HepG2 (cell line): ENCODE measurements at regions not wholly inside any gene's neighbourhood (a gene's known extent, or its start where the extent isn't known, plus 50 kb on each side); places are given as distances from the start of the nearest gene placed in this dataset.

Source experiments
- ATAC-seq: fragments of 200-7000 bp; cut with Tn5 transposase; 3 replicates; pipeline ENCODE4 v1.9.1; 2020; ENCODE audit warnings: mild to moderate bottlenecking, moderate library complexity
- BruUV-seq: library from RNA; stranded (reverse); fragments of 400-500 nt; replicated peaks from 2 replicates; lab custom pipeline; 2021; lab: Mats Ljungman, UMichigan
- CTCF ChIA-PET: fragments of 300-600 bp; formaldehyde crosslinking; extraction: SDS; loops from one replicate; lab custom pipeline; 2021; ENCODE audit warnings: low total read pairs, inconsistent platforms, low intra/inter-chr PET ratio; lab: Yijun Ruan, JAX
- POLR2A ChIA-PET: fragments of 350-600 bp; sonication (Branson Sonifier 250); formaldehyde crosslinking; loops from one replicate; lab custom pipeline; 2020; ENCODE audit warnings: antibody characterized with exemption, inconsistent platforms; lab: Yijun Ruan, JAX
- DNase-seq: peaks from one replicate; pipeline ENCODE4 v3.0.0-alpha.2; 2015; ENCODE audit warnings: low spot score
- FAIRE-seq: peaks from 3 replicates; lab custom pipeline; 2011; peaks lifted over from hg19 to GRCh38; lab: Jason Lieb, UNC
- H2AFZ ChIP-seq: one replicate; pipeline ENCODE4 v1.6.1; 2011; ENCODE audit warnings: low read length, inconsistent platforms
- H3K27ac ChIP-seq: fragments of 300-600 bp; 3 replicates; pipeline ENCODE4 v1.8.0; 2011; ENCODE audit warnings: mixed run types, mild to moderate bottlenecking, mixed read lengths, low read length, inconsistent platforms; ENCODE audit not compliant: insufficient read depth; ENCODE audit errors: extremely low read length
- H3K27me3 ChIP-seq, 2 experiments: fragments of 200-600 bp in 1 of 2; 2 replicates in 1 of 2; 3 replicates in 1 of 2; pipeline versions ENCODE4 v1.6.0 to v1.8.0; 2011; ENCODE audit warnings: low read length in 2 of 2, mild to moderate bottlenecking in 2 of 2, moderate library complexity in 2 of 2, inconsistent platforms in 1 of 2; ENCODE audit not compliant: insufficient read depth in 2 of 2, control insufficient read depth in 1 of 2
- H3K36me3 ChIP-seq, 2 experiments: fragments of 200-600 bp in 1 of 2; replicated peaks in 1 of 2; 2 replicates in 1 of 2; 3 replicates in 1 of 2; pipeline versions ENCODE4 v1.5.1 to v1.8.0; 2011; ENCODE audit warnings: low read length in 2 of 2, inconsistent platforms in 1 of 2; ENCODE audit not compliant: insufficient read depth in 2 of 2, control insufficient read depth in 1 of 2
- H3K4me1 ChIP-seq: 2 replicates; pipeline ENCODE4 v1.5.1; 2012; ENCODE audit warnings: low read length, inconsistent platforms; ENCODE audit not compliant: insufficient read depth
- H3K4me2 ChIP-seq: 2 replicates; pipeline ENCODE4 v1.6.0; 2011; ENCODE audit warnings: low read depth, low read length, inconsistent platforms
- H3K4me3 ChIP-seq, 3 experiments: fragments of 200-600 bp in 1 of 3; sonication (generic), shearing (Covaris generic) in 1 of 3; replicated peaks in 1 of 3; 2 replicates each; pipeline ENCODE4 v1.5.1; 2011 to 2016; ENCODE audit warnings: low read length in 3 of 3, inconsistent platforms in 2 of 3, low read depth in 2 of 3, mild to moderate bottlenecking in 2 of 3, control low read depth in 1 of 3, mixed read lengths in 1 of 3; ENCODE audit not compliant: insufficient read depth in 1 of 3
- H3K79me2 ChIP-seq: one replicate; pipeline ENCODE4 v1.6.1; 2011; ENCODE audit warnings: low read length, inconsistent platforms; ENCODE audit not compliant: insufficient read depth
- H3K9ac ChIP-seq: 2 replicates; pipeline ENCODE4 v1.6.0; 2011; ENCODE audit warnings: mild to moderate bottlenecking, low read depth, low read length, inconsistent platforms; ENCODE audit not compliant: insufficient read depth
- H3K9me3 ChIP-seq: 2 replicates; pipeline ENCODE4 v1.5.1; 2012; ENCODE audit warnings: mild to moderate bottlenecking, low read length
- H4K20me1 ChIP-seq: 2 replicates; pipeline ENCODE4 v1.6.0; 2011; ENCODE audit warnings: inconsistent platforms, mild to moderate bottlenecking, low read length, moderate library complexity; ENCODE audit not compliant: insufficient read depth
- AKAP8 ChIP-seq: sonication (generic); formaldehyde crosslinking; IDR thresholded peaks from 2 replicates; pipeline ENCODE4 v1.5.1; 2020; ENCODE audit warnings: mild to moderate bottlenecking, missing genetic modification reagents
- HNF4A ChIP-seq: sonication (generic); formaldehyde crosslinking; IDR thresholded peaks from 2 replicates; pipeline ENCODE4 v1.4.0; 2020; ENCODE audit warnings: missing genetic modification reagents
- ZNF572 ChIP-seq: sonication (generic); formaldehyde crosslinking; IDR thresholded peaks from 2 replicates; pipeline ENCODE4 v1.5.1; 2020; ENCODE audit warnings: mild to moderate bottlenecking, missing genetic modification reagents
- WGBS: methylation state at CpG from one replicate; pipeline ENCODE4 v1.1.6; 2017; ENCODE audit warnings: low lambda C conversion rate; 5-methylcytosine and 5-hydroxymethylcytosine counted together
- in situ Hi-C: cut with HindIII; loops from 2 replicates; pipeline ENCODE4 v1.10.0; 2017; ENCODE audit warnings: low pct_unique_long_range_greater_than_20kb; ENCODE audit not compliant: extremely low pct_ligation_motif_present
- intact Hi-C: fragments of 100-400 bp; cut with micrococcal nuclease; formaldehyde crosslinking; loops from one replicate; pipeline ENCODE4 v1.10.0; 2022; ENCODE audit not compliant: unreplicated experiment
- TF ChIP-seq, protein P1 (sequence below): sonication (generic); formaldehyde crosslinking; IDR thresholded peaks from 2 replicates; pipeline ENCODE4 v1.5.1; 2020; ENCODE audit warnings: mild to moderate bottlenecking, missing genetic modification reagents, borderline replicate concordance
- TF ChIP-seq, protein P2 (sequence below): sonication (generic); formaldehyde crosslinking; IDR thresholded peaks from 2 replicates; pipeline ENCODE4 v1.4.0; 2020; ENCODE audit warnings: low read depth, missing genetic modification reagents

DNA sequence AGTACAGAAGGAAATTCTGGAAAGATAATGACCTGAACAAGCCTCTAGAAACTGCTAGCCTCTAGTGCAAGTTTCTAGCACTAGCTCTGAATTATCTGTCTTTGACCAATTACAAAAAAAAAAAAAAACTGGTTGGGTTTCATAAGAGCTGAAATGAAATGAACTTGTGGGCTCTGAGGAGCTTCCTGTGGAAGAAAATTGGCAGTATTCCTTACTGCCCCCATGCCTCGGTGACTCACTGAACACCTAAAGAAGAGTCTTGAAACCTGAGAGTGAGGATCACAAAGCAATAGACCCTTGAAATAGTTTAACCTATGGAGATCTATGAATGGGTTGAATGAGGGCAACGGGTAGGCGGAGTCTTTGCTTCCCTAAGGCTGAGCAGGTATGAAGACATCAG lies 263.6 kb upstream of the RASA1 start:
- intact Hi-C loops, result no loop called here
- H3K9me3 ChIP-seq, result no peaks in the 10 kb centered on the region
- no TSS peak for BruUV-seq
- no peak overlapping the region for H3K4me3 ChIP-seq
- ChIA-PET POLR2A (no interaction called here), CTCF (no interaction called here)
- H3K4me2 ChIP-seq, result no peak overlapping the region
- H3K9ac ChIP-seq, result no peak overlapping the region
- ATAC-seq (no peak), FAIRE-seq (no peak), DNase-seq (no peak)
- no peaks in the 10 kb centered on the region for H3K4me1 ChIP-seq
- in situ Hi-C loops, result no loop called here
- no peaks in the 10 kb centered on the region for H3K36me3 ChIP-seq
- H3K27me3 ChIP-seq, result no peaks in the 10 kb centered on the region; a peak in 1 of 5 replicates
- no peak overlapping the region for H3K27ac ChIP-seq
- H2AFZ ChIP-seq, result no peak overlapping the region
- TF ChIP-seq, protein P1, sequence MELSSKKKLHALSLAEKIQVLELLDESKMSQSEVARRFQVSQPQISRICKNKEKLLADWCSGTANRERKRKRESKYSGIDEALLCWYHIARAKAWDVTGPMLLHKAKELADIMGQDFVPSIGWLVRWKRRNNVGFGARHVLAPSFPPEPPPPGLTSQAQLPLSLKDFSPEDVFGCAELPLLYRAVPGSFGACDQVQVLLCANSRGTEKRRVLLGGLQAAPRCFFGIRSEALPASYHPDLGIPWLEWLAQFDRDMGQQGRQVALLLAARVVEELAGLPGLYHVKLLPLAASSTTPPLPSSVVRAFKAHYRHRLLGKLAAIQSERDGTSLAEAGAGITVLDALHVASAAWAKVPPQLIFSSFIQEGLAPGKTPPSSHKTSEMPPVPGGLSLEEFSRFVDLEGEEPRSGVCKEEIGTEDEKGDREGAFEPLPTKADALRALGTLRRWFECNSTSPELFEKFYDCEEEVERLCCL (CRISPR knock-in tag), result no peak
- TF ChIP-seq AKAP8 (CRISPR knock-in tag) (no peak), ZNF572 (CRISPR knock-in tag) (no peak), HNF4A (CRISPR knock-in tag) (no peak)
- TF ChIP-seq, protein P2, sequence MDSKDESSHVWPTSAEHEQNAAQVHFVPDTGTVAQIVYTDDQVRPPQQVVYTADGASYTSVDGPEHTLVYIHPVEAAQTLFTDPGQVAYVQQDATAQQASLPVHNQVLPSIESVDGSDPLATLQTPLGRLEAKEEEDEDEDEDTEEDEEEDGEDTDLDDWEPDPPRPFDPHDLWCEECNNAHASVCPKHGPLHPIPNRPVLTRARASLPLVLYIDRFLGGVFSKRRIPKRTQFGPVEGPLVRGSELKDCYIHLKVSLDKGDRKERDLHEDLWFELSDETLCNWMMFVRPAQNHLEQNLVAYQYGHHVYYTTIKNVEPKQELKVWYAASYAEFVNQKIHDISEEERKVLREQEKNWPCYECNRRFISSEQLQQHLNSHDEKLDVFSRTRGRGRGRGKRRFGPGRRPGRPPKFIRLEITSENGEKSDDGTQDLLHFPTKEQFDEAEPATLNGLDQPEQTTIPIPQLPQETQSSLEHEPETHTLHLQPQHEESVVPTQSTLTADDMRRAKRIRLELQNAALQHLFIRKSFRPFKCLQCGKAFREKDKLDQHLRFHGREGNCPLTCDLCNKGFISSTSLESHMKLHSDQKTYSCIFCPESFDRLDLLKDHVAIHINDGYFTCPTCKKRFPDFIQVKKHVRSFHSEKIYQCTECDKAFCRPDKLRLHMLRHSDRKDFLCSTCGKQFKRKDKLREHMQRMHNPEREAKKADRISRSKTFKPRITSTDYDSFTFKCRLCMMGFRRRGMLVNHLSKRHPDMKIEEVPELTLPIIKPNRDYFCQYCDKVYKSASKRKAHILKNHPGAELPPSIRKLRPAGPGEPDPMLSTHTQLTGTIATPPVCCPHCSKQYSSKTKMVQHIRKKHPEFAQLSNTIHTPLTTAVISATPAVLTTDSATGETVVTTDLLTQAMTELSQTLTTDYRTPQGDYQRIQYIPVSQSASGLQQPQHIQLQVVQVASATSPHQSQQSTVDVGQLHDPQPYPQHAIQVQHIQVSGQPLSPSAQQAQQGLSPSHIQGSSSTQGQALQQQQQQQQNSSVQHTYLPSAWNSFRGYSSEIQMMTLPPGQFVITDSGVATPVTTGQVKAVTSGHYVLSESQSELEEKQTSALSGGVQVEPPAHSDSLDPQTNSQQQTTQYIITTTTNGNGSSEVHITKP (CRISPR knock-in tag), result no peak
- no peaks in the 10 kb centered on the region for H4K20me1 ChIP-seq
- WGBS, result 12% methylated on average over 3 of the region's 3 CpGs
- H3K79me2 ChIP-seq, result no peaks in the 10 kb centered on the region
